Liver (tissue), 3 donors: ENCODE measurements at regions not wholly inside any gene's neighbourhood (a gene's known extent, or its start where the extent isn't known, plus 50 kb on each side); places are given as distances from the start of the nearest gene placed in this dataset.
A peak's percentile ranks its signal among the peaks of the same experiment; 100 is the strongest.

Source experiments
- EGR1 ChIP-seq, 2 donors: IDR thresholded peaks; 2 replicates each; pipeline ENCODE4 v1.6.1; 2016 to 2018; ENCODE audit warnings: antibody characterized with exemption in 2 of 2, low read depth in 2 of 2
- FOXA1 ChIP-seq: IDR thresholded peaks from 2 replicates; pipeline ENCODE4 v1.6.1; 2016; ENCODE audit warnings: antibody characterized with exemption
- HNF4A ChIP-seq, 2 donors: conservative IDR thresholded peaks; 2 replicates each; pipeline ENCODE4 v1.6.1; 2016; ENCODE audit warnings: antibody characterized with exemption in 2 of 2, mild to moderate bottlenecking in 2 of 2
- JUND ChIP-seq, 2 donors: IDR thresholded peaks; 2 replicates each; pipeline ENCODE4 v1.6.1; 2016; ENCODE audit warnings: antibody characterized with exemption in 2 of 2
- RAD21 ChIP-seq, 2 donors: IDR thresholded peaks; 2 replicates each; pipeline ENCODE4 v1.6.1; 2016; ENCODE audit warnings: antibody characterized with exemption in 2 of 2, mild to moderate bottlenecking in 2 of 2
- SP1 ChIP-seq: IDR thresholded peaks from 2 replicates; pipeline ENCODE4 v1.6.1; 2018; ENCODE audit warnings: antibody characterized with exemption, mild to moderate bottlenecking
- TAF1 ChIP-seq: conservative IDR thresholded peaks from 2 replicates; pipeline ENCODE4 v1.6.1; 2016; ENCODE audit warnings: antibody characterized with exemption, mild to moderate bottlenecking
- YY1 ChIP-seq: IDR thresholded peaks from 2 replicates; pipeline ENCODE4 v1.6.1; 2016; ENCODE audit warnings: antibody characterized with exemption, mild to moderate bottlenecking
- TF ChIP-seq, protein P1 (sequence below): fragments of 150-350 bp; IDR thresholded peaks from 2 replicates; pipeline ENCODE4 v1.5.1; 2017; ENCODE audit warnings: improper control_type of control experiment, low read depth, low read length; ENCODE audit not compliant: missing input control
- TF ChIP-seq, protein P2 (sequence below): IDR thresholded peaks from 2 replicates; pipeline ENCODE4 v1.6.1; 2016; ENCODE audit warnings: antibody characterized with exemption
- TF ChIP-seq, protein P3 (sequence below): IDR thresholded peaks from 2 replicates; pipeline ENCODE4 v1.6.1; 2016; ENCODE audit warnings: antibody characterized with exemption
- TF ChIP-seq, protein P4 (sequence below): IDR thresholded peaks from 2 replicates; pipeline ENCODE4 v1.6.1; 2016; ENCODE audit warnings: antibody characterized with exemption, mild to moderate bottlenecking
- donor health status: healthy.
- donor health status: healthy.

DNA sequence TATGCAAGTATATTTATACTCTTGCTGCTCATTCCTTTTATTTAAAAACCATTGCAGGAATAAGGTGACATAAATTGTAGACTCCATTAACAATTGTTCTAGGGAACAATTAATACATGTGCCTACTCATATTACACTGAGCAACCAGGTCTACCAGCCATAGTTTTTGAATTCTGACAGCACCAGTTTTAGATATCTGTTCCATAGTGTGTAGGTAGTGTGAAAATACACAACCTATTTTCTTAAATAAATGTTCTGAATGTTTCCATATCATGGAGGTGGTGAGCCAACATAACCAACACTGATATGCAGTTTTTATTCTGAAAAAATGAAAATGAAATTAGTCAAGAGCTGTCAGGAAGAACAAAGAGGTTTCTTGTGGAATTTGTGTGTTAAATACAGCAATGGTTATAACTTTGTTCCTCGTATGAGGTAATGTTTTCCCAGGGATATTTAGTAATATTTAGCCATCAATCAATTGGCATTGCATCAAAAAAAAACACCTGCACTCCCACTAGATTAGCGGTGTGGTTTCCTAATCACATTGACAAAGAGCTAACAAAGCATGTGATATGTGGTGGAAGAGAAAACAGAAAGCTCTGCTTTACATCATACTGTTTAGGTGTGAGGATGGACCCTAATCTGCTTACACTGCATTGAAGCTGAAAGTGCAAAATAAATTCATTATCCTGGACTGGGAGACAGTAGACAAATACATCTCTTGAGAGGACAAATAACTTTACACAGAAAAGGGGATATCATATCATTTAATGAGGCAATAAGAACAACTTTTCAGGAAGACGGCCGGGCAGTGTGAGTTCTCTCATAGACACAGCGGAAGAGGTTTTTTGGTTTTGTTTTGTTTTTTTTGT is 369.5 kb upstream of the THBS1 start:
- TF ChIP-seq, protein P1, sequence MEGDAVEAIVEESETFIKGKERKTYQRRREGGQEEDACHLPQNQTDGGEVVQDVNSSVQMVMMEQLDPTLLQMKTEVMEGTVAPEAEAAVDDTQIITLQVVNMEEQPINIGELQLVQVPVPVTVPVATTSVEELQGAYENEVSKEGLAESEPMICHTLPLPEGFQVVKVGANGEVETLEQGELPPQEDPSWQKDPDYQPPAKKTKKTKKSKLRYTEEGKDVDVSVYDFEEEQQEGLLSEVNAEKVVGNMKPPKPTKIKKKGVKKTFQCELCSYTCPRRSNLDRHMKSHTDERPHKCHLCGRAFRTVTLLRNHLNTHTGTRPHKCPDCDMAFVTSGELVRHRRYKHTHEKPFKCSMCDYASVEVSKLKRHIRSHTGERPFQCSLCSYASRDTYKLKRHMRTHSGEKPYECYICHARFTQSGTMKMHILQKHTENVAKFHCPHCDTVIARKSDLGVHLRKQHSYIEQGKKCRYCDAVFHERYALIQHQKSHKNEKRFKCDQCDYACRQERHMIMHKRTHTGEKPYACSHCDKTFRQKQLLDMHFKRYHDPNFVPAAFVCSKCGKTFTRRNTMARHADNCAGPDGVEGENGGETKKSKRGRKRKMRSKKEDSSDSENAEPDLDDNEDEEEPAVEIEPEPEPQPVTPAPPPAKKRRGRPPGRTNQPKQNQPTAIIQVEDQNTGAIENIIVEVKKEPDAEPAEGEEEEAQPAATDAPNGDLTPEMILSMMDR = no peak
- TF ChIP-seq, protein P2, sequence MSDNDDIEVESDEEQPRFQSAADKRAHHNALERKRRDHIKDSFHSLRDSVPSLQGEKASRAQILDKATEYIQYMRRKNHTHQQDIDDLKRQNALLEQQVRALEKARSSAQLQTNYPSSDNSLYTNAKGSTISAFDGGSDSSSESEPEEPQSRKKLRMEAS = no peak
- TF ChIP-seq YY1 (no peak), TAF1 (no peak), SP1 (no peak), FOXA1 (no peak), RAD21 (IDR thresholded peaks at IDR 0.05) (no peak), JUND (IDR thresholded peaks at IDR 0.05) (peak in 1 of 2 donors; percentile 24), EGR1 (IDR thresholded peaks at IDR 0.05; ENCODE audit: low read depth in 2 of 2) (no peak), HNF4A (conservative IDR thresholded peaks at IDR 0.05) (peak in 1 of 2 donors; percentile 21)
- TF ChIP-seq, protein P3, sequence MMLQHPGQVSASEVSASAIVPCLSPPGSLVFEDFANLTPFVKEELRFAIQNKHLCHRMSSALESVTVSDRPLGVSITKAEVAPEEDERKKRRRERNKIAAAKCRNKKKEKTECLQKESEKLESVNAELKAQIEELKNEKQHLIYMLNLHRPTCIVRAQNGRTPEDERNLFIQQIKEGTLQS = no peak
- TF ChIP-seq, protein P4, sequence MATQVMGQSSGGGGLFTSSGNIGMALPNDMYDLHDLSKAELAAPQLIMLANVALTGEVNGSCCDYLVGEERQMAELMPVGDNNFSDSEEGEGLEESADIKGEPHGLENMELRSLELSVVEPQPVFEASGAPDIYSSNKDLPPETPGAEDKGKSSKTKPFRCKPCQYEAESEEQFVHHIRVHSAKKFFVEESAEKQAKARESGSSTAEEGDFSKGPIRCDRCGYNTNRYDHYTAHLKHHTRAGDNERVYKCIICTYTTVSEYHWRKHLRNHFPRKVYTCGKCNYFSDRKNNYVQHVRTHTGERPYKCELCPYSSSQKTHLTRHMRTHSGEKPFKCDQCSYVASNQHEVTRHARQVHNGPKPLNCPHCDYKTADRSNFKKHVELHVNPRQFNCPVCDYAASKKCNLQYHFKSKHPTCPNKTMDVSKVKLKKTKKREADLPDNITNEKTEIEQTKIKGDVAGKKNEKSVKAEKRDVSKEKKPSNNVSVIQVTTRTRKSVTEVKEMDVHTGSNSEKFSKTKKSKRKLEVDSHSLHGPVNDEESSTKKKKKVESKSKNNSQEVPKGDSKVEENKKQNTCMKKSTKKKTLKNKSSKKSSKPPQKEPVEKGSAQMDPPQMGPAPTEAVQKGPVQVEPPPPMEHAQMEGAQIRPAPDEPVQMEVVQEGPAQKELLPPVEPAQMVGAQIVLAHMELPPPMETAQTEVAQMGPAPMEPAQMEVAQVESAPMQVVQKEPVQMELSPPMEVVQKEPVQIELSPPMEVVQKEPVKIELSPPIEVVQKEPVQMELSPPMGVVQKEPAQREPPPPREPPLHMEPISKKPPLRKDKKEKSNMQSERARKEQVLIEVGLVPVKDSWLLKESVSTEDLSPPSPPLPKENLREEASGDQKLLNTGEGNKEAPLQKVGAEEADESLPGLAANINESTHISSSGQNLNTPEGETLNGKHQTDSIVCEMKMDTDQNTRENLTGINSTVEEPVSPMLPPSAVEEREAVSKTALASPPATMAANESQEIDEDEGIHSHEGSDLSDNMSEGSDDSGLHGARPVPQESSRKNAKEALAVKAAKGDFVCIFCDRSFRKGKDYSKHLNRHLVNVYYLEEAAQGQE = no peak
